HCT116 (cell line): ENCODE measurements at regions not wholly inside any gene's neighbourhood (a gene's known extent, or its start where the extent isn't known, plus 50 kb on each side); places are given as distances from the start of the nearest gene placed in this dataset.

Experiments
- ATAC-seq: fragments of 200-7000 bp; cut with Tn5 transposase; 2 replicates; pipeline ENCODE4 v1.9.1; 2020; ENCODE audit warnings: mild to moderate bottlenecking, moderate library complexity
- BruUV-seq: library from RNA; stranded (reverse); fragments of 400-500 nt; replicated peaks from 2 replicates; lab custom pipeline; 2021; lab: Mats Ljungman, UMichigan
- CTCF ChIA-PET: fragments of 300-600 bp; sonication (Branson Sonifier 250); formaldehyde crosslinking; loops from one replicate; lab custom pipeline; 2021; ENCODE audit warnings: antibody characterized with exemption; lab: Charles Lee
- POLR2A ChIA-PET: fragments of 300-600, 350-600 bp; sonication (Branson Sonifier 250); formaldehyde crosslinking; loops from one replicate; lab custom pipeline; 2021; ENCODE audit warnings: antibody characterized with exemption; lab: Charles Lee
- RAD21 ChIA-PET, 2 experiments: fragments of 300-600 bp; sonication (Branson Sonifier 250); formaldehyde crosslinking; loops; one replicate each; lab custom pipeline; 2023; ENCODE audit warnings: low total read pairs in 2 of 2; ENCODE audit not compliant: uncharacterized antibody in 2 of 2, unreplicated experiment in 2 of 2, low non-redundant PET in 1 of 2; lab: Charles Lee
- DNase-seq: peaks from one replicate; pipeline ENCODE4 v3.0.0-alpha.2; 2010; ENCODE audit warnings: low read depth, low spot score
- H2AFZ ChIP-seq: fragments of 200-600 bp; shearing (Covaris generic), sonication (generic); 2 replicates; pipeline ENCODE4 v1.6.1; 2017; ENCODE audit warnings: low read depth, mixed run types, mixed read lengths, antibody characterized with exemption, low read length; ENCODE audit not compliant: poor library complexity, severe bottlenecking
- H3K27ac ChIP-seq: 2 replicates; pipeline ENCODE4 v1.5.1; 2012; ENCODE audit warnings: low read depth, low read length
- H3K27me3 ChIP-seq: fragments of 200-600 bp; sonication (generic); 2 replicates; pipeline ENCODE4 v1.6.1; 2016; ENCODE audit warnings: mixed run types, low read length, mixed read lengths; ENCODE audit not compliant: insufficient read depth
- H3K36me3 ChIP-seq, 2 experiments: fragments of 200-500 bp in 1 of 2; fragments of 200-600 bp in 1 of 2; sonication (Bioruptor generic) in 1 of 2; sonication (generic) in 1 of 2; 2 replicates each; pipeline versions ENCODE4 v1.5.1 to v1.6.1; 2014 to 2016; ENCODE audit warnings: low read length in 2 of 2, inconsistent platforms in 1 of 2, mixed read lengths in 1 of 2, mixed run types in 1 of 2; ENCODE audit not compliant: insufficient read depth in 2 of 2, control insufficient read depth in 1 of 2
- H3K4me1 ChIP-seq, 2 experiments: fragments of 200-600 bp in 1 of 2; sonication (generic) in 1 of 2; 2 replicates each; pipeline versions ENCODE4 v1.5.1 to v1.6.1; 2012 to 2017; ENCODE audit warnings: low read length in 2 of 2, inconsistent platforms in 1 of 2, mild to moderate bottlenecking in 1 of 2, mixed read lengths in 1 of 2, mixed run types in 1 of 2, moderate library complexity in 1 of 2; ENCODE audit not compliant: insufficient read depth in 2 of 2, control insufficient read depth in 1 of 2
- H3K4me2 ChIP-seq: fragments of 200-600 bp; sonication (generic); 2 replicates; pipeline ENCODE4 v1.6.1; 2017; ENCODE audit warnings: mixed run types, low read length, mixed read lengths
- H3K4me3 ChIP-seq, 2 experiments: fragments of 200-600 bp in 1 of 2; sonication (generic) in 1 of 2; replicated peaks in 1 of 2; 2 replicates each; pipeline ENCODE4 v1.5.1; 2011 to 2016; ENCODE audit warnings: low read length in 2 of 2, control low read depth in 1 of 2, low read depth in 1 of 2, mild to moderate bottlenecking in 1 of 2, mixed read lengths in 1 of 2, mixed run types in 1 of 2
- H3K79me2 ChIP-seq: fragments of 200-600 bp; sonication (generic); 2 replicates; pipeline ENCODE4 v1.6.1; 2017; ENCODE audit warnings: mild to moderate bottlenecking, mixed run types, low read length, moderate library complexity, mixed read lengths; ENCODE audit not compliant: insufficient read depth
- H3K9ac ChIP-seq: fragments of 200-600 bp; sonication (generic); 2 replicates; pipeline ENCODE4 v1.6.1; 2016; ENCODE audit warnings: low read length, mixed read lengths
- H3K9me2 ChIP-seq: fragments of 200-600 bp; sonication (generic), shearing (Covaris generic); 2 replicates; pipeline ENCODE4 v1.6.1; 2017; ENCODE audit warnings: mixed run types, mild to moderate bottlenecking, moderate library complexity; ENCODE audit not compliant: insufficient read depth
- H3K9me3 ChIP-seq, 2 experiments: fragments of 200-500 bp in 1 of 2; fragments of 200-600 bp in 1 of 2; sonication (Bioruptor generic) in 1 of 2; sonication (generic) in 1 of 2; 2 replicates each; pipeline ENCODE4 v1.6.1; 2014 to 2017; ENCODE audit warnings: low read length in 2 of 2, mixed read lengths in 2 of 2, inconsistent platforms in 1 of 2, low read depth in 1 of 2, mild to moderate bottlenecking in 1 of 2, mixed run types in 1 of 2, moderate library complexity in 1 of 2; ENCODE audit not compliant: control insufficient read depth in 1 of 2, insufficient read depth in 1 of 2
- H4K20me1 ChIP-seq: fragments of 200-600 bp; sonication (generic), shearing (Covaris generic); 2 replicates; pipeline ENCODE4 v1.6.1; 2017; ENCODE audit warnings: mixed run types, mild to moderate bottlenecking, moderate library complexity; ENCODE audit not compliant: insufficient read depth
- ATF3 ChIP-seq: IDR thresholded peaks from 2 replicates; pipeline ENCODE4 v1.6.1; 2012
- ELF1 ChIP-seq: IDR thresholded peaks from 2 replicates; pipeline ENCODE4 v1.6.1; 2012; ENCODE audit warnings: low read depth, borderline replicate concordance
- EZH2phosphoT487 ChIP-seq: fragments of 200-600 bp; IDR thresholded peaks from 2 replicates; pipeline ENCODE4 v1.6.1; 2018; ENCODE audit warnings: antibody characterized with exemption, borderline replicate concordance
- JUND ChIP-seq: IDR thresholded peaks from 2 replicates; pipeline ENCODE4 v1.6.1; 2012
- POLR2A ChIP-seq: IDR thresholded peaks from 2 replicates; pipeline ENCODE4 v1.7.0; 2011; ENCODE audit warnings: borderline replicate concordance; ENCODE audit not compliant: insufficient read depth, insufficient read length; ENCODE audit errors: extremely low read depth
- POLR2AphosphoS5 ChIP-seq: IDR thresholded peaks from 2 replicates; pipeline ENCODE4 v1.6.1; 2011; ENCODE audit warnings: mild to moderate bottlenecking, low read depth, low read length, moderate library complexity
- RAD21 ChIP-seq: IDR thresholded peaks from 2 replicates; pipeline ENCODE4 v1.6.1; 2012; ENCODE audit warnings: low read depth, mild to moderate bottlenecking
- SIN3A ChIP-seq: IDR thresholded peaks from 2 replicates; pipeline ENCODE4 v1.6.1; 2012; ENCODE audit warnings: low read depth
- SP1 ChIP-seq: IDR thresholded peaks from 2 replicates; pipeline ENCODE4 v1.6.1; 2012; ENCODE audit warnings: low read depth
- SRF ChIP-seq: IDR thresholded peaks from 2 replicates; pipeline ENCODE4 v1.6.1; 2012; ENCODE audit warnings: low read depth
- TCF7L2 ChIP-seq: IDR thresholded peaks from 2 replicates; pipeline ENCODE4 v1.7.0; 2011; ENCODE audit warnings: borderline replicate concordance, inconsistent platforms; ENCODE audit not compliant: insufficient read depth, insufficient read length; ENCODE audit errors: extremely low read depth
- ZBTB33 ChIP-seq: IDR thresholded peaks from 2 replicates; pipeline ENCODE4 v1.6.1; 2011; ENCODE audit warnings: mild to moderate bottlenecking, low read length, moderate library complexity; ENCODE audit not compliant: insufficient replicate concordance; ENCODE audit errors: extremely low read depth
- intact Hi-C: fragments of 100-400 bp; cut with micrococcal nuclease; formaldehyde crosslinking; loops from 2 replicates; pipeline ENCODE4 v1.10.0; 2022
- TF ChIP-seq, protein P1 (sequence below), 3 experiments: fragments of 200-600 bp in 1 of 3; sonication (generic) in 1 of 3; IDR thresholded peaks in 2 of 3; conservative IDR thresholded peaks in 1 of 3; 2 replicates each; pipeline ENCODE4 v1.5.1; 2012 to 2017; ENCODE audit warnings: low read depth in 2 of 3, low read length in 2 of 3, antibody characterized with exemption in 1 of 3, borderline replicate concordance in 1 of 3, control low read depth in 1 of 3, mild to moderate bottlenecking in 1 of 3, mixed read lengths in 1 of 3, mixed run types in 1 of 3, moderate library complexity in 1 of 3; ENCODE audit not compliant: insufficient read depth in 1 of 3

GRCh38 chr19:31068268-31068667 is 281.0 kb downstream of the TSHZ3 start:
- Histone ChIP-seq H2AFZ (no peak overlapping the region), H3K4me3 (no peak overlapping the region), H3K36me3 (no peaks in the 10 kb centered on the region), H3K27me3 (no peaks in the 10 kb centered on the region), H3K9me3 (peaks cover 4 to 40% of the 10 kb centered on the region in 2 experiments; a peak in 2 of 4 replicates), H3K4me1 (no peaks in the 10 kb centered on the region), H3K4me2 (no peak overlapping the region), H3K9me2 (no peaks in the 10 kb centered on the region), H4K20me1 (no peaks in the 10 kb centered on the region), H3K79me2 (no peaks in the 10 kb centered on the region), H3K27ac (no peak overlapping the region), H3K9ac (no peak overlapping the region)
- ChIA-PET CTCF (no interaction called here), RAD21 (no interaction called here), POLR2A (no interaction called here)
- TF ChIP-seq SRF (no peak), EZH2phosphoT487 (no peak), POLR2A (no peak), ATF3 (no peak), ELF1 (no peak), SP1 (no peak), JUND (no peak), RAD21 (no peak), TCF7L2 (no peak), POLR2AphosphoS5 (no peak), ZBTB33 (no peak), SIN3A (no peak)
- TF ChIP-seq, protein P1, sequence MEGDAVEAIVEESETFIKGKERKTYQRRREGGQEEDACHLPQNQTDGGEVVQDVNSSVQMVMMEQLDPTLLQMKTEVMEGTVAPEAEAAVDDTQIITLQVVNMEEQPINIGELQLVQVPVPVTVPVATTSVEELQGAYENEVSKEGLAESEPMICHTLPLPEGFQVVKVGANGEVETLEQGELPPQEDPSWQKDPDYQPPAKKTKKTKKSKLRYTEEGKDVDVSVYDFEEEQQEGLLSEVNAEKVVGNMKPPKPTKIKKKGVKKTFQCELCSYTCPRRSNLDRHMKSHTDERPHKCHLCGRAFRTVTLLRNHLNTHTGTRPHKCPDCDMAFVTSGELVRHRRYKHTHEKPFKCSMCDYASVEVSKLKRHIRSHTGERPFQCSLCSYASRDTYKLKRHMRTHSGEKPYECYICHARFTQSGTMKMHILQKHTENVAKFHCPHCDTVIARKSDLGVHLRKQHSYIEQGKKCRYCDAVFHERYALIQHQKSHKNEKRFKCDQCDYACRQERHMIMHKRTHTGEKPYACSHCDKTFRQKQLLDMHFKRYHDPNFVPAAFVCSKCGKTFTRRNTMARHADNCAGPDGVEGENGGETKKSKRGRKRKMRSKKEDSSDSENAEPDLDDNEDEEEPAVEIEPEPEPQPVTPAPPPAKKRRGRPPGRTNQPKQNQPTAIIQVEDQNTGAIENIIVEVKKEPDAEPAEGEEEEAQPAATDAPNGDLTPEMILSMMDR (IDR thresholded peaks at IDR 0.05 in 2 of 3, conservative IDR thresholded peaks at IDR 0.05 in 1 of 3; ENCODE audit: borderline replicate concordance in 1 of 3, insufficient read depth in 1 of 3, low read depth in 2 of 3, low read length in 2 of 3): no peak
- DNase-seq: no peak
- no TSS peak for BruUV-seq
- no peak for ATAC-seq
- intact Hi-C loops: no loop called here
